HG03558 (cell line): ENCODE measurements at regions not wholly inside any gene's neighbourhood (a gene's known extent, or its start where the extent isn't known, plus 50 kb on each side); places are given as distances from the start of the nearest gene placed in this dataset.
"Not testable (repeated sequence)": the region's sequence is repeated elsewhere in the genome, so short reads cannot be mapped to it uniquely, and the experiment has no call there.

Source experiments
- ATAC-seq: cut with Tn5 transposase; IDR thresholded peaks from one replicate; pipeline ENCODE4 v1.9.1; 2021; ENCODE audit warnings: moderate number of reproducible peaks; ENCODE audit not compliant: unreplicated experiment; ENCODE audit errors: extremely low read depth

- no peak for ATAC-seq
These were observed 185.5 kb downstream of the KCNS3 start for GRCh38 chr2:18063826-18064470.

DNA sequence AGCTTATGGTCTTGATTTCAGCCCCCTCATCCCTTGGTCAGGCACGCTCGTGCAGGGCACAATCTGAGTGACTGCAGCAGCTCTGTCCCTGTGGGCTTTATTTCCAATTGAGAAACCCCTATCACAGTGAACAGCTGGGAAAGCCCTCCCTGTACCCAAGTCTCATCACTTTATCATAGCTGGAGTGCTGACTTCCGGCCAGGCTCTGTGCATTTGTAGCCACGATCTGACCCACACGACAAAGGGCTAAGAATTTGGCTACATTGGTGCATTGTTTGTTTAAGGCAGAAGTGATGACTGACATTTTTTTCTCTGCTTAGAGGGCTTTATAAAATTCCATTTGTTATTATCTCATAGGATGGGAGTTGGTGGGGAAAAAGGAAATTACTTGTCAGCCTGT, 184.4 kb downstream of the KCNS3 start:
- no peak for ATAC-seq

GRCh38 chr2:18061717-18062116, 183.2 kb downstream of the KCNS3 start:
- no peak for ATAC-seq

GRCh38 chr2:18057657-18058056, 179.2 kb downstream of the KCNS3 start:
- ATAC-seq, result no peak

GRCh38 chr2:18055290-18055689, 176.8 kb downstream of the KCNS3 start:
- no peak for ATAC-seq

DNA sequence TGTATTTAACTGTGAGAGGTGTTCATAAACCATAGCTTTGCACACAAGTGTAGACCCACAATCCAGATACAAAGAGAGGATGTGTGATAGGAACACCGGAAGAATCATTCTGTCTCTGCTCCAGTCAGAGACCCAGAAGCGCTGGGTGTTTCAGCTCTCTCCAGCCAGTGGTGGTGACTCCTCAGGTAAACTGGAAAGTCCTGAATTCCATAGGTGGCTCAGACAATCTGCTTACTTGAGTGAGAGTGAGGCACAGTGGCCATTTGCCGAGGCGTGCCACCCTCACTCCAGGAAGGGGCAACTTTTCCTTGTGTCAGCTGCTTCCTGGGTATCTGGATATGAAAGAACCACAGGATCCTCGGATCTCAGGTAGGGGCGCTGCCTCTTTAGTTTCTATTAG, 171.5 kb downstream of the KCNS3 start:
- no peak for ATAC-seq

DNA sequence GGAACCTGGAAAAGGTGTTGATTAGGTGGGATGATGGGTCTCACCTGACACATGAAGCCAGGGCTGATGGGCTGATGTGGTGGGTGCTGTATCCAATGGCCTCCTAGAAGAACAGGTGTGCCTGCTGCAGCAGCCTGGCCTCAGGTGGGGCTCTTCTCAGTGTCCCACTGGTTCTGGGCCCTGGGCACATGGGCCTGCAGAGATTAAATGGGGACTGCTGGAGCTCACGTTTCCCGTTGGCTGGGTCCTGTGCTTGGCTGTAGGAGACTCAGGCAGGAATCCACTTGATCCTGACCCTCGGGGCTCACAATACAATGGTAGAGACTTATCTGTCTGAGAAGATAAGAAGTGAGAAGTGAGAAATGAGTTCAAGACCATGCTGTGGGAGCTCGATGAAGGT, 170.9 kb downstream of the KCNS3 start:
- ATAC-seq, result no peak

GRCh38 chr2:18047896-18048657, 169.6 kb downstream of the KCNS3 start:
- no peak for ATAC-seq

DNA sequence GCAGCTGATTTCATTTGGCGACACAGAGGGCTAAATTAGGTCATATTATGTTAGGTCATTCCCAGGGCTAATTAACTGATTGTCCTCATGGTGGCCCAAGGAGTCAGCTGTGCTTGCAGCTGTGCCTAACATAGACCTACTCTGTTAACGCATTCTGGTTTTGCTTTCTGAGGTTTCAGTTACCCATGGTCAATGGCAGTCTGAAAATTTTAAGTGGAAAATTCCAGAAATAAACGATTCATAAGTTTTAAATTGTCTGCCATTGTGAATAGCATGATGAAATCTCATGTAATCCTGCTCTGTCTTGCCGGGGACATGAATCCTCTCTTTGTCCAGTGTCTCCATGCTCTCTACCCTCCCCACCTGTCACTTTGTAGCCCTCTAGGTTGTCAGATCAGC, 168.7 kb downstream of the KCNS3 start:
- no peak for ATAC-seq

GRCh38 chr2:18046558-18047212, 168.2 kb downstream of the KCNS3 start:
- ATAC-seq, result no peak

- ATAC-seq, result no peak
These were observed 167.6 kb downstream of the KCNS3 start for GRCh38 chr2:18046017-18046416.

DNA sequence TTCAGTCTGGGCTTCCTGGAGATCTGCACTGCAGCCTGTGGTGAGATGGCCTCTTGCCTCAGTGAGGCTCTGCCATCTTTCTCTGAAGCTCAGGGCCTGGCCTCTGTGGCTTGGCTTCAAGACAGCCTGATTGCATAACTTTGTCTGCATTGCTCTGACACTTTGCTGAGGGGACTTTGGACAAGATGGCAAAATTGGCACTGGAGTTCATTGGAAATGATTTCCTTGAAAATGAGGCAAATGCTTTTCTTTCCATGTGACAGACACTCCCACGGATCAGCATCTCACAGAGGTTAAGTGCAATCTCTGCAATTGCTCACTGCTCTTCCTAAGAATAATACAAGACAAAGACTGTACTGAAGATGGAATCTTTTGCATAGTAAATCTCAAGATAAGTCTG, 166.8 kb downstream of the KCNS3 start:
- no peak for ATAC-seq

- ATAC-seq, result not testable (repeated sequence)
These were observed 138.9 kb downstream of the KCNS3 start for GRCh38 chr2:18017381-18017780.

- ATAC-seq, result no peak
These were observed 131.4 kb downstream of the KCNS3 start for GRCh38 chr2:18009891-18010290.

DNA sequence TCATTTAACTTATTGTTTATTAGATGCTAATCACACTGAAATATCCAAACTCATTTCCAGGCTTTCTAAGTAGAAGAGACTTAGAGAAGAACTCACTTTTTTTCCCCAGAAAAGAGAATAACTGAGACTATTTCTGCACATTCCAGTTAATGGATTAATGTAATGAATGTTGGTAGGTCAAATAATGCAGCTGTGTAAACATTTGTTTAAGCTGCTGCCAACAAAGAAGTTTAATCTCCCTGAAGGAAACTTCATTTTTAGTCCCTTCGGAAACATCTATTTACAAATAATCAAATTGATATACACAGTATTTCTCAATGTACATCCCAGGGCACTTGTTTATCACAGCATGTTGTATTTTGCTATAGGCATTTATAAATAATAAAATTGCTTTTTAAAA, 126.9 kb downstream of the KCNS3 start:
- no peak for ATAC-seq

GRCh38 chr2:18001671-18002070, 123.2 kb downstream of the KCNS3 start:
- ATAC-seq, result no peak

- ATAC-seq, result no peak
These were observed 118.5 kb downstream of the KCNS3 start for GRCh38 chr2:17996978-17997377.

GRCh38 chr2:17995593-17995992, 117.1 kb downstream of the KCNS3 start:
- no peak for ATAC-seq
